ENCODE measurements at regions not wholly inside any gene's neighbourhood (a gene's known extent, or its start where the extent isn't known, plus 50 kb on each side); places are given as distances from the start of the nearest gene placed in this dataset.

GRCh38 chr2:181404472-181404871 is 52.7 kb upstream of the ITGA4 start:
- no peaks in the 10 kb centered on the region for H4K20me1 ChIP-seq (ENCODE audit: insufficient read depth)
- H3K27me3 ChIP-seq (ENCODE audit: insufficient read depth, low read length): no peaks in the 10 kb centered on the region
- H2AFZ ChIP-seq (ENCODE audit: low read depth, low read length, poor library complexity, severe bottlenecking): no peak overlapping the region
- H3K4me2 ChIP-seq (ENCODE audit: low read length): no peak overlapping the region
- RAD21 ChIA-PET (ENCODE audit: low non-redundant PET in 1 of 2, low total read pairs in 2 of 2, uncharacterized antibody in 2 of 2, unreplicated experiment in 2 of 2): no interaction called here
- no peak for TF ChIP-seq YY1 (IDR thresholded peaks at IDR 0.05; ENCODE audit: extremely low read depth, insufficient replicate concordance, low read depth, low read length)
- no peak for TF ChIP-seq REST (IDR thresholded peaks at IDR 0.05; ENCODE audit: low read depth)
- TF ChIP-seq EZH2phosphoT487 (IDR thresholded peaks at IDR 0.05; ENCODE audit: borderline replicate concordance): no peak
- TF ChIP-seq RAD21 (IDR thresholded peaks at IDR 0.05; ENCODE audit: low read depth): no peak
- TF ChIP-seq ZBTB33 (IDR thresholded peaks at IDR 0.05; ENCODE audit: extremely low read depth, insufficient replicate concordance, low read length): no peak
- TF ChIP-seq ELF1 (IDR thresholded peaks at IDR 0.05; ENCODE audit: borderline replicate concordance, low read depth): no peak
- TF ChIP-seq ZFX (IDR thresholded peaks at IDR 0.05): no peak
- TF ChIP-seq EGR1 (IDR thresholded peaks at IDR 0.05; ENCODE audit: low read depth): no peak
- no peak for TF ChIP-seq SRF (IDR thresholded peaks at IDR 0.05; ENCODE audit: low read depth)
- no peak for TF ChIP-seq CEBPB (IDR thresholded peaks at IDR 0.05; ENCODE audit: low read depth)
- H3K79me2 ChIP-seq (ENCODE audit: insufficient read depth, low read length): no peaks in the 10 kb centered on the region
- no TSS peak for BruUV-seq (replicated peaks)
- H3K4me3 ChIP-seq (replicated peaks in 1 of 2; ENCODE audit: low read depth in 1 of 2, low read length in 2 of 2): no peak overlapping the region
- no peaks in the 10 kb centered on the region for H3K9me2 ChIP-seq (ENCODE audit: insufficient read depth)
- H3K36me3 ChIP-seq (ENCODE audit: control insufficient read depth in 1 of 2, insufficient read depth in 2 of 2, low read length in 2 of 2): no peaks in the 10 kb centered on the region
- H3K27ac ChIP-seq (ENCODE audit: low read depth, low read length): no peak overlapping the region
- intact Hi-C loops (cut with micrococcal nuclease): no loop called here
- CTCF ChIA-PET: no interaction called here
- no peak for DNase-seq (ENCODE audit: low read depth, low spot score)
- no peaks in the 10 kb centered on the region for H3K4me1 ChIP-seq (ENCODE audit: control insufficient read depth in 1 of 2, insufficient read depth in 2 of 2, low read length in 2 of 2)
- H3K9me3 ChIP-seq (ENCODE audit: control insufficient read depth in 1 of 2, insufficient read depth in 1 of 2, low read depth in 1 of 2, low read length in 2 of 2): no peaks in the 10 kb centered on the region
- no peak overlapping the region for H3K9ac ChIP-seq (ENCODE audit: low read length)
- no peak for ATAC-seq
- POLR2A ChIA-PET: no interaction called here

Measured in HCT116 (cell line).